Kasumi-1 (cell line): ENCODE measurements at regions not wholly inside any gene's neighbourhood (a gene's known extent, or its start where the extent isn't known, plus 50 kb on each side); places are given as distances from the start of the nearest gene placed in this dataset.

ENCODE experiments used
- DNase-seq, 2 experiments: peaks; one replicate each; lab custom pipeline; 2025; lab: John Stamatoyannopoulos, UW

DNA sequence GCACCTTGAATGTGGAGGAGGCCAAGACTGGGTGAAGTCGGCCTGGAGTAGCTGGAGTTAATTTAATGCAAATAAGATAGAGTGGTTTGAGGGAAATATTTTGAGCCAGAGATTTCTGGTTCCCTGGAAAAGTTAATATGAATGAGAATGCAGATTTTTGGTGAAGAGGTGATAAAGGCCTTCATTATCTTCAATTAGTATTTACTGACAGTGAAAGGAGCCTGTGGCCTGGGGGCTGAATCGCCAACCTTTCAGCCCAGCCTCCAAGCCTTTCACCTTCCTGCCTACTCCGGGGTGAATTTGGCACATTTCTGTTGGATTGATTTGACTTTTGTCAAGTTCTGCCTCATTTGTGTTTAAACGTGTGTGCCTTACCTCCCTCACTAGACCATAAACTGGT lies 147.8 kb downstream of the SOX2 start:
- DNase-seq = no peak

DNA sequence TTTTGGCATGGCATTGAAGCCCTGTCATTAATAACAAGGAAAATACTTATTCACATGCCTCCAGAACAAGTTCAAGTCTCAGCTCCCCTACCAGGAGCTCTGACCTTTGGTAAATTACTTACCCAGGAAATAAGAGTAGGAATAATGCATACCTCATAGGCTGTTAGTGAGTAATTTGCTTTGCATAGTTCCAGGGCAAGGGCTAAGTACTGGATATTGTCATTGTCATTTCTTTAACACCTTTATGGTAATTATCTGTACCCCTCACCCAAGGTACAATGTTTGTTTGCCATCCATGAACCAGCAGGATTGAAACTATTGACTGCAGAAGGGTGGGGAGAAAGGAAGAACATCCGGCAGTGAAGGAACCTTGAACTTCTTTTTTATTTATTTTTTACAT lies 148.5 kb downstream of the SOX2 start:
- no peak for DNase-seq

DNA sequence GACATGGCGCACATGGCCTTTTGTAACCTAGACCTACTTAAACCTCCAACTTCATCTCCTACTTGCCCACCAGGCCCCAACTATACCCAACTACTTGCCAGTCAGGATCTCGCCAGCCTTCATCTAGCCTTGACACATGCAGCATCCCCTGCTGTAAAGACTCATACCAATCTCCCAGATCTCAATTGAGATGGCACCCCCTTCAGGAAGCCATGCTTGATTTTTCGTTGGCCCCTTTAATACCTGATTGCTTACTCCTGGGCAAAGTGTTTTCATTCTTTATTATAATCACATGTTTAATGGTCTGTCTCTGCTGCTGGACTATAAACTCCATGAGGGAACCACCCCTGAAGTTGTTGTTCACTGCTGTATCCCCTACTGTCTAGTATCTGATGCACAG lies 150.8 kb downstream of the SOX2 start:
- DNase-seq = no peak

DNA sequence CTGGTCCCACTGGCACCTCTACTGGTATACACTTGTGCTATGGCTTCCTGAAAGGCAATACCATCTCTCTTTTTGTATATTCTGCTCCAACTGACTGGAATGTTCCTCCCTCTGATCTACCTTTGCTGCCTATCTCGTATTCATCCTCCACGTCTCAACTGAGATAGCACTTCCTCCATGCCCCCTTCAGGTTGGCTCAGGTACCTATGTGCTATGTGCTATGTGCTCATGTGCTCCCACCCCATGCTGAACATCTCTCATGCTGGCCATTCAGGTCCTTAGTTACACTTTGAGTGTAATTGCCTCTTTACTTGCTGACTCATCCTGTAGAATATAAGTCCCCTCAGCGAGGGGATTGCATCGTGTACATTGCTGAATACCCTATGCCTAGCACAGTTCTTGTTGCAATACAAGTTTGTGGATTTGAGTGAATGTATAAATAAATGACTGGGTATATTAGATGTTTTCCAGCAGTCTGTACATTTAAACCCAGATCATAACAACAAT lies 156.9 kb downstream of the SOX2 start:
- no peak for DNase-seq

DNA sequence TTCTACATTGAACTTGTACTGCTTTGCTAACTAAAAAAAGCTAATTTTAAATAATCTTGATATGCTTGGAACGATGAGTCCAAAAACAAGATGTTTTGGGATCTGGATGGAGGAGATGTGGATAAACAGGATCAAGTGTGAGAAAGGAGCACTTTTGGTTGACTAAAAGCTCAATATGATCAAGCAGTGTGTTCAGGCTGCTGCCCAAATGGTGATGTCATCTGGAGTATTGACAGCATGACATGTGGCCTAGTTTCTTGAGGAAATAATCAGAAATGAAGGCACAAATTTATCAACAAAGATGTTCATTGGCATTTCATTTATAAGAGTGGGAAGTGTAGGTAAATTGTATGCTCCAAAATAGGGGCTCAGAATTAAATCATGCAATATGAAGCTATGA lies 161.2 kb downstream of the SOX2 start:
- DNase-seq = no peak

DNA sequence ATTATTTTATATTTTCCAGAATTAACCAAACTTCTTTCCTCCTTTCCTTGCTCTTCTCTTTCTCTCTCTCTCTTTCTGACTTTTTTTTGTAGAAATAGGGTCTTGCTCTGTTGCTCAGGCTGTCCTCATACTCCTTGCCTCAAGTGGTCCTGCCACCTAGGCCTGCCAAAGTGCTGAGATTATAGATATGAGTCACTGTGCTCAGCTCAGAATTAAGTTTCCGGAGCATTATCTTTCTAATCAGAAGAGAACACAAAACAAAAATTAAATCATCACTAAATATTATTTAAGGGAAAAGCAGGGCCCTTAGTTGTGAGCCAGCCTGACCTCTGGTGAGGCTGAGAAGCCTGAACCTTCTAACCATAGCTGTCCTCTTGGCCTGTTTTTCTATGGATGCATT lies 168.2 kb downstream of the SOX2 start:
- DNase-seq = no peak

DNA sequence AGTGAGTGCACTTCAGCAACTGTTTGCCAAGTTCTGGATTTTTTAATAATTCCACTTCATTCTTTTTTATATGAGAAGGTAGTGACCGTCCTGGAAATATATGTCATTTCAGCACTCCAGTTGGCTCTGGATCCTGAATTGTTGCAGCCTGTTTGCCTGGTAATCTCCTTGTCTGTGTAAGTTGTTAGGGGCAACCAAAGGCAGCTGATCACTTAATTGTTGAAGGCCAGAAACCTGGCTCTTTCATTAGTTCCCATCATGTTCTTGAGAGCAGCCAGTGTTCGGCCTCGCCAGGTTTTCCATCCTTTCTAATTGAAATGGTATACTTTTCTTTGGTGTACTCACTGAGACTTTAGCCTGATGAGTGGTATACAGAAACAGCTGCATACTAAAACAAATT lies 168.6 kb downstream of the SOX2 start:
- no peak for DNase-seq

DNA sequence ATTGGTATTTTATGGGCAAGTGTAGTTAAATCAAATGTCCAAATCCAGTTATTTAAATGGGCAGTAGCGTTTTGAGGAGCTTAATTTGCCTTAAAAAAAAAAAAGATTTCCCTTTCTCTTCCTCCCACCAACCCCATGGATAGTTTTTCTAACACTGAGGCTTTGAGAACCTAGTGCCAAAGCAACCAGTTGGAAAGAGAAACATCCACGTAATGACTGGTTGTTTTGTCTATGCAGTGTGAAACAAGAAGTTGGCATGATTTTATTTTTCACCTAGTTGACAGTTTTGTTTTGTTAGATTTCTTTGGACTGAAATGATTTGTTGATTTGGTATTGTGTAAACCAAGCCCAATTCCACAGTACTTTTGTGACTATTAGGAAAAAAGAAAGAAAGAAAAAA lies 170.0 kb downstream of the SOX2 start:
- no peak for DNase-seq

DNA sequence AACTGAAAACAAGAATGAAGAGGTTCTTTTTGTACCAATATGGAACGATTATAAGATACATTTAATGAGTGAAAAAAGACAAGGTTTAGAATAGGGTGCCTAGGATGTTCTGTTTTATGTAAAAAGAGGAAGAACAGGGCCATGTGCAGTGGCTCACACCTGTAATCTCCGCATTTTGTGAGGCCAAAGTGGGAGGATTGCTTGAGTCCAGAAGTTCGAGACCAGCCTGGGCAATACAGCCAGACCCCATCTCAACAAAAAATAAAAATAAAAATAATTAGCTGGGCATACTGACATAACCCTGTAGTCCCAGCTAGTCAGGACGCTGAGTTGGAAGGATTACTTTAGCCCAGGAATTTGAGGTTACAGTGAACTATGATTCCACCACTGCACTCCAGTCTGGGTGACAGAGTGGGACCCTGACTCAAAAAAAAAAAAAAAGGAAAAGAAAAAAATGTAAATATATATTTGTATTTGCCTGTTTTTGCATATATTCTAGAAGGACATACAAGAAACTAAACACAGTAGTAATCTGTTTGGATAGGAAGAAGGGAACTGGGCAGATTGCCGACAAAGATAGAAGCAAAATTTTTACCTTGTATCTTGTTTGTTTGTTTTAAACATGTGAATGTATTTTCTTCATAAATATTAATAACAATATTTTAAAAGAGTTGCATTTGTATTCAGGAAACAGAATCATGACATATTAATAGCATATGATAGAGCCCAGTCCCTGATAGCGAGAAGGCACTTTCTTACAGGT lies 174.3 kb downstream of the SOX2 start:
- no peak for DNase-seq

DNA sequence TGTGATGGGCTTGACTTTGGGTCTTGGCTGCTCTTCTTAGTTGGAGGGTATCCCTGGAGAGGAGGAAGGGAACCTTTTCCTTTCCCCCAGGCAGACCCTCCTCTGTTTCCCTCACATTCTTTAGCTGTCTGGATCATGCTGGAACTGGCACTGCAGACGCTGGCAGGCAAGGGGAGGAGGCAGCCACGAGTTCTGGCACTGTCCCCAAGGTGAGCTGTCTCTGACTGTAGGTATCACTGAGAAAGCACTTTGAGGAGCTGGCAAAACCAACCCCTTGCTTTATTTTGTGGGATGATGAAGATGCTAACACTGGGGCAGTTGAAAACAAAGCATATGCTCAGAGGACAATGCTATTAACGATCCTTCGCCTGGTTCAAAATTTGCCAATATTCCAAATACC lies 175.0 kb downstream of the SOX2 start:
- DNase-seq = no peak

DNA sequence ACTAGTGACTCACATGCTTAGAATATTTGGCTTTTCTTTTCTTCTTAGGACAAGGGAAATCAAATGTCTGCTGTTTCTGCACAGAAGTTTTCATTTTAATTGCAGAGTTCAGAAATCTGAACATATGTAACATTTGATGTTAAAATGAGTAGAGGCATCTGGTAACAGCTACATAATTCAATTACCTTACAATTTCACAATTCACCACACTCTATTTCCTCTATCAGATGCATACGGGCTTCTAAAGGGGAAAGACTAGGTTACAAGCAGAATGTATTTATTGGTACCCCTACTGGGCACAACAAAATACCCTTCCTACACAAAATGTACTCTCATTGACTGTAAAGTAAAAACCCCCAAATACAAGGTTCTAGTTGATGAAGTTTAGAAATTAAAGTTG lies 176.0 kb downstream of the SOX2 start:
- DNase-seq = no peak

DNA sequence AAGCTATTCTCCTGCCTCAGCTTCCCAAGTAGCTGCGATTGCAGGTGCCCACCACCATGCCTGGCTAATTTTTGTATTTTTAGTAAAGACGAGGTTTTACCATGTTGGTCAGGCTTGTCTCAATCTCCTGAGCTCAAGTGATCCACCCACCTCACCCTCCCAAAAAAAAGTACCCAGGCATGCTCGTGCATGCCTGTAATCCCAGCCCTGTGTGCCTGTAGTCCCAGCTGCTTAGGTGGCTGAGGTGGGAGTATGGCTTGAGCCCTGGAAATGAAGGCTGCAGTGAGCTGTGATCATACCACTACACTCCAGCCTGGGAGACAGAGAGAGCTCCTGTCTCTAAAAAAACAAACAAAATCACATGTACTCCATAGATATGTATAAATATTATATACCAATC lies 176.5 kb downstream of the SOX2 start:
- DNase-seq = no peak

DNA sequence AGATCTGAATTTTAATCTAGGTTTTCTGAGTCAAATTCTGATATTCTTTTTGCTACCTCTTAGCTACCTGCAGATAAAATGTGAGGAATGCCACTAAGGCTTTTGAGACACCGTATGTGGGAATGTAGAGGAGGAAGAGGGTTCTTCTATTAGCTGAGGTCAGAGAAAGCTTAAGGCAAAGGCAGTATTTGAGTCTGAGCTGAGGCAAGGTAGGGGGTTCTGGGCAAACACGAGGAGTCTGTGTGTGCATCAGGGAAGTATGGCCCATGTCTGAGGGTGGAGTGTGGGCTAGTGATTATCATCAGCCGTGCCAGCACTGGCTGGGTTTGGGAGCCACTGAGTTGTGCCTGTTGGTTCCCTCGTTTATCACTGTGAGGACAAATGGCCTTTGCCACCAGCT lies 181.1 kb downstream of the SOX2 start:
- DNase-seq = no peak

DNA sequence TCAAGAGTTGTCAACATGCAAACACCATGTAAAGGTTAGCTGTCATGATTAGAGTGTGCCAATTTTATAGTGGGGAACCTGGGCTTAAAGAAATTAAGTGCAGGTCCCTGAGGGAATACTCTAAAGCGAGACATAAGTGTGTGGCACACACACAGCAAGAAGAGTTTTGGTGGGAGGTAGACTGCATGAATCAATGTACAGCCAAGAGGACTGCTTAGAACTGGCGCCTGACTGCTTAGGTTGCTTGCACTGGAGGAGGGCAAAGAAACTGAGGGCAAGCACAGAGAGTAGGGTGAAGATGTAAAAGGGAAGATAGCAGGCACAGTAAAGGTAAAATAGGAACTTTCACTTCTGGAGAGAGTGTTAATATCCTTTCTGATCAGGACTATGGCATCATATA lies 184.9 kb downstream of the SOX2 start:
- no peak for DNase-seq

DNA sequence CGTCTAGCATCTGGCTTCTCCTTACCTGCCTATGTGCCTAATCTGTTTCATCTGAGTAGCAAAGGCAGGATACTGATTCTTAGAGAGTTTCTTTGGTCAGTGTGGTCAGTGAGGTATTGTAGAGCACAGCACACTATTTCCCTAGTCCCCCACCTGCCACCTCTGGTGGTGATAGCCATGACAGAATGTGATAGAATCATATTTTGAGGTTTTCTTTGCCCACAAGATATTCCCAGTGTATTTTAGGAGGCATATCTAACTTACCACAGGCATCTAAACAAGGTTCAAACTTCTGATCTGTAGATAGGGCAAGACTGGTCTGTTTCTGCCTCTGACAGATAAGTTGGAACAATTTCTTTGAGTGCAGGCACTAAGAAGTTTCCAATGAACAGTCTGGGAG lies 188.0 kb downstream of the SOX2 start:
- DNase-seq = no peak

DNA sequence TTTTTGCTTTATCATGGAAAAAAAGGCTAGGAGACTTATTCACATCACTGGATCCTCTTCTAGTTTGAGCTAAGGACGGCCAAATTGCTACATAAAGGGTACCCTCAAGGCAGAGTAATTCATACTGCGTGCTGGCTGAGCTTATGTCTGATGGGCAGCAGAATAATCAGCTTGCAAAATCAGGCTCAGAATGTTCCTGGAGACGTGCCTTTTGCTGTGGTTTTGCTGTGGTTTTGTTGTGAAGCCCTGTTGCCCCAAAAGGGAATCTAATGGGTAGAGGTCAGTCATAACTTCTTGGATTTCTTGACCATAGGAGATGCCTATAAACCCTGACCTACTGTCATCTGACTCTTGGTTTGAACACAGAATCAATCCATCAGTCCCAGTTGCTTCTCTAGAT lies 189.9 kb downstream of the SOX2 start:
- DNase-seq = no peak

DNA sequence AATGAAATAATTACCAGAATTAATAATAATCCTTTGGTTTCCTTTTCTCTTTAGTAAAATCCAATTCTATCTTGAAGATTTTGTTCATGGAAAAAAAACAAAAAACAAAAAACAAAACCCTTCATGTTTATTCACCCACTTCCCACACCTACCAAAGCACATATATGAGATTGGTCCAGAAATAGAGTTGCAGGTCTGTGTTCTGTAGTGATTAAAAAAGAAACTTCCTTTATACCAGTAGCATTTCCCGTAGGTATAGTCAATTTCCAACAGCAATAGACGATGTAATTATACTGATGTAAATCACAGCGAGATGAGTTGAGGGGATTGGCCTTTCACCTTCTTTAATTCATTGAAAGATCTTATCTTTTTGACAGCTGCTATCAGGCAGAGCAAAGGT lies 194.6 kb downstream of the SOX2 start:
- no peak for DNase-seq

DNA sequence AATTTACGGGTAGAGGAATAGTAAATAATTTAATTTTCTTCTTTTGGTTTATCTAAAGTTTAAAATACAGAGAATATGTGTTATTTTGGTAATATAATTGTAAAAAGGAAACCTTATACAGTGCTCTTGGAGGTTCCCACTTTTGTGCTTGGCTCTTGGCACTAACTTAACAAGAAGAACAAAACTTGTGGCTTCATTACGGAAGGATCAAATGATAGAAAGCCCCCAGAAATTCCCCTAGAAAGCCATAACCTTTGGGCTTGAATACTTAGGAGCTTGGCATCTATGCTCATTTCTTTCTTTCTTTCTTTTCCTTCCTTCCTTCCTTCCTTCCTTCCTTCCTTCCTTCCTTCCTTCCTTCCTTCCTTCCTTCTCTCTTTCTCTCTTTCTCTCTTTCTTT lies 197.5 kb downstream of the SOX2 start:
- no peak for DNase-seq

DNA sequence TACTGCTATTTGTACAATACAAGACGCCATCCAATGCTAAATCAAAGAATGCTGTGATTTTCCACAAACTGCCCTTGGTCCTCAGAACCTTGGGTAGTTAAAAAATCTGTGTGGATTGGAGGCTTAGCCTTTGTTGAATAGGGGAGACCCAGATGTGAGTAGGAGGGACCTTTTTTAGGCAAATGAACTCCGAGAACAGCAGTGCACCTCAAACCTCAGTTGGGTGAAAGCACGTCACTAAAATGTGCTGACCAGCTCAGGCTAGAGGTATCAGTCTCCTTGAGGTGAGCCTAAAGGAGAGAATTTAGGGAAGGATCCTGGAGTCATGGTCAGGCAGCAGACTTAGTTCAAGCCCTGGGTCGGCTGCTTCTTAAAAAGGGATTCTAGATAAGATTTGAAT lies 200.7 kb downstream of the SOX2 start:
- DNase-seq = no peak

DNA sequence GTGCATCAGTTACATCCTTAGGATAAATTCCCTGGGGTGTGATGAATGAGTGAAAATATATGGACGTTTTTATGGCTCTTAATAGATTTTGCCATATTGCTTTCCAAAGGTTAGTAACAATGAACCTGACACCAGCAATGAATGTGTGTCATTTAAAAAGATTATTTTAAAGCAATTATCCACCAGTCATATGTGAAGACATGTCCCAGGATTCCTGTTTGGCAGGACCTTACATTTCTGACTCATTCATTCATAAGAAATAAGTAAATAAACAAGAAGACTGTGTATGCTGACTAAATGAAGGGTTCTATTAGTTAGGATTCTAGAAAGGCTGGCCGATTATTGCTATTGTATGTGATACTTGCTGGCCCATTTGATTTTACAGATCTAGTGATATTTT lies 201.5 kb downstream of the SOX2 start:
- DNase-seq = no peak

DNA sequence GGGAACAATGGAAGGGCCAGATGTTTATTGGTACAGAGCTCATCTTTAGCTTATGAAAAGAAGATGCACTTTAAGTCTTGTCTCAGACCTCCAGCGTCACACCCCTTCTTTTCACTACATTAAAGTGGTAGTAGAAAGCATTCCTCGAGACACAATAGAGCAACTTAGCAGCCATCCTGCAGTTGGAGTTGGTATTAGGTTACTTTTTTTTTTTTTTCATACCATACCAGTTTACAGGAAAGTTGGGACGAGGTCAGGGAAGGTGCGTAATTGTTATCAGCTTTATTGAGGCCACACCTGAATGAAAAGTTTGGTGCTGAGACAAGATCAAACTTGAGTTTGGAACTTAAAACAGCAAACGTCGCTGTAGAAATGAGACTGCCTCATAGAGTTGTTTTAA lies 203.8 kb downstream of the SOX2 start:
- no peak for DNase-seq

DNA sequence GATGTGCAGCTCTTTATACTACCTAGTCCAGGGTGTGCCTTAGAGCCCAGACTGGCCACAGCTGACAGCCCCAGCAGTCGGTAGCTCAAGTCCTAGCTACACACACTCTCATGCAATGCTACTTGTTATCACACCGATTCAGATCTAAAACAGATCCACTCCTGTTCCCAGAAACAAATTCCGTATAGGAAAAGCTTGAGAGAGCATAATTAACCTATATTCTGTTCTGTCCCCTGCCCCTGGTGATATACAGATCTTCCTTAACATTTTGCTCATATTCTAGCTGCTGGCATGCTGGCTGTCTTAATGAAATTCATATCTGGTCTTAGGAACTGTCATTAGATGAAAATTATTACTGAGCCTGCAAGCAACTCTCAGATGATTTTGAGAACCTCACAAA lies 204.3 kb downstream of the SOX2 start:
- no peak for DNase-seq

DNA sequence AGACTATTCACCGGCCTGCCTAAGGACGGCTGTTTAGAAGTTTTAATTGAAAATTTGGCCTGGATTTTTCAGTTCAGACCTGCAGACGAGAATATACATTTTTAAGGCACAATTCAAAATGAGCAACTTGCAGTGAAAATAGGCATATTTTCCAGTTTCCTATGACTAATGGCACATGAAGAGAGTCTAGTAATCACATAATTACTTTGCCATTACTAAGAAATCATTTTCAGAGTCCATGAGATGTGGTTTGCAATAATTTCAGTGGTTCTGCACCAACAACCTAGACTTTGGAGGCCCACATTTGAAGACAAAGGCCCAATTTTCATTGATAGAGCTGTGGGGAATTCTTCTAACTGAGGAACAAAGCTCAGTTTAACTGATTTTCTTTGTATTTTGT lies 205.3 kb downstream of the SOX2 start:
- no peak for DNase-seq

DNA sequence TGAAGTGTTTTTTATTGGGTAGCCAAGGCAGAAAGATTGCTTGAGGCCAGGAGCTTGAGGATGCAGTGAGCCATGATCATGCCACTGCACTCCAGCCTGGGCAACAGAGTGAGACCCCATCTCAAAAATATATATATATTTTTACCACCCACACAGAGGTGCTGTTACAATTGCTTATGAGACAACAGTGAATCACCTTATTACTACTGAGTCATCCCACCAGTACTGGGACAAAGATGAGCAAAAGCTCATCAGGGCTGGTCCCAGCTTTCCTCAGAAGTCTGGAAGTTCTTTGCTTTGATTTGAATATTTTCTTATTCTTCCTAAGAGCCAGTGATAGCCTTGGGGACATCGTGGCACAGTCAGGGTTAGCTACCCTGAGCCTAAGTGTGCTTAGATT lies 207.7 kb downstream of the SOX2 start:
- DNase-seq = no peak

DNA sequence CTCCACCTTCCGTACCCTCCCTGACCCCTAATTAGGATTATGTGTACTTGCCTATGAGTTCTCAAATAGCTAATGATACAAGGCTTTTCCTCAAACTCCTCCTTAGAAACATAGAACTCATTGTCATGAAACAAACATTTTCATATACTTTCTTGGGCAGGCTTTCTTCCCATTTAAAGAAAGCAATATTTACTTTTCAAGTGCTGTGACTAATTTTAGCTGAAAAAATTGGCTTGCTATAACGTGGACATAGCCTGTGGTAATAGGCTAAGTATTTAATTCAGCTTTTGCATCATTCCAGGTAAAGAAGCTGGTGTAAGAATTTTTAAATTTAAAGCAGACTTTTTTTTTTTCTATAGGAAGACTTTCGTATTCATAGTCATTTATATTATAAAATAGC lies 208.7 kb downstream of the SOX2 start:
- DNase-seq = no peak
